ENCODE measurements at regions not wholly inside any gene's neighbourhood (a gene's known extent, or its start where the extent isn't known, plus 50 kb on each side); places are given as distances from the start of the nearest gene placed in this dataset.

DNA sequence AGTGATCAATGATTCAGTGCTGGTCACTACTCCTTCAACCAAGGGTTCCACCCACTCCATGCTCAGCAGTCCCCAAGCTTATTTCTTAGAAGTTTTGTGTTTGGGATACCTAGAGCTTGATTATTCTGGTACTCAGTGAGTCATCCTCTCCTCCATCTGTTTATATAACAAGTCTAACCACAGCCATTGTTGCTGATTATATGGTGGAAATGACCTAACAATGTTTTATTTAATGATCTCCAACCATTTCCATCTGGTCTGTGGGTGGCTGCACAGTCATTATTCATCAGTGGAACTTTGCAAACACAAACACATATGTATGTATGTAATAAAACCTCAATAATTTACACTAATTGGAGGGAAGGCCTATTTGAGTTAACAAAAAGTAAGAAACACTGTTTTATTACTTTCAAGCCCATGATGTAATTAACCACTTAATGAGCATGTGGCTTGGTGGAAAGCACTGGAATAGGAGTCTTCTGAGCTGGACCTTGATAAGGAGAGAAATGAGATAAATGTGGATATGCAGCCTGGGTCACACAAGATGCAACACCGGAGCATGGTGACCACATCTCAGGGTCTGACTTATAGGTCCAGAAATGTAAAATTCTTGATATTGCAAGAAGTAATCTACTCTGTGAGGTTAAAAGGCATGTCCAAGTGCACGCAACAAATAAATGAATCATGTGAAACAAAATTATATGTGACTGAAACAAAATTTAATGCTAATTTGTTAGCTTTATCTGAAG is 99.0 kb upstream of the WLS start:
- DNase-seq (ENCODE audit: low spot score): peak; percentile 65

GRCh38 chr1:68330391-68330790 is 98.1 kb upstream of the WLS start:
- DNase-seq (ENCODE audit: low spot score): no peak

GRCh38 chr1:68329096-68329835 is 96.9 kb upstream of the WLS start:
- DNase-seq (ENCODE audit: low spot score): no peak

- peak; percentile 34 for DNase-seq (ENCODE audit: low spot score)
Observed at GRCh38 chr1:68328490-68328889, 96.2 kb upstream of the WLS start.

DNA sequence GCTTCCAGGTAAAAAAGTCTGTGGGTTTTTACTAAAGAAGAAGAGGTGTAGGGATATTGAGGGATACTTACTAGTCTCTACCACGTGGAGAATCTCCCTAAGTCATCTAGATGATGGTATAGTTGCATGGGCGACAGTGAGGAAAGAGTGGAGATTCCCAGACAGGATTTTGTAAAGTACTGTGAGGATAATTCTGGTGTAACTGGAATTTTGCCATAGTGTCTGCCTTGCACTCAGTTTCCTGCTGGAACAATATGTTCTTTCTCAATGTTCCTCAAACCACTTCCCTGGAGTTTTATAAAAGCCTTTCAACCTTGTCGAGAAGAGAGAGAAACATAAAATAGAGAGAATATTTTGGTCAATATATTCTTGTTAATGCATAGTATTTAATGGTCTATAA is 95.1 kb upstream of the WLS start:
- no peak for DNase-seq (ENCODE audit: low spot score)

DNA sequence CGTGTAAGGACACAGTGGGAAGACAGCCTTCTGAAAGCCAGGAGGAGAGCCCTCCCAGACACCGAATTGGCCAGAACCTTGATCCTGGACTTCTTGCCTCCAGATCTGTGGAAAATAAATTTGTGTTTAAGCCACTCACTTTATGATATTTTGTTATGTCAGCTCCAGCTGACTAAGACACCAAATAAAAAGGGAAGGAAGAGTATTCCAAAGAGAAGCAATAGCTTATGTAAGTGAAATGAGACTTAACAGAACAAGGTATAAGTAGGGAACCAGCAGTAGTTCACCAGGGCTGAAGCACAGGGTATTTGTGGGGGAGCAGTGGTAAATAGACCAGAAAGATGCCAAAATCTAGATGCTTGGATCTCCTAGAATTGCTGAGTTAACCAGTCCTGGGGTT is 94.2 kb upstream of the WLS start:
- DNase-seq (ENCODE audit: low spot score): no peak

DNA sequence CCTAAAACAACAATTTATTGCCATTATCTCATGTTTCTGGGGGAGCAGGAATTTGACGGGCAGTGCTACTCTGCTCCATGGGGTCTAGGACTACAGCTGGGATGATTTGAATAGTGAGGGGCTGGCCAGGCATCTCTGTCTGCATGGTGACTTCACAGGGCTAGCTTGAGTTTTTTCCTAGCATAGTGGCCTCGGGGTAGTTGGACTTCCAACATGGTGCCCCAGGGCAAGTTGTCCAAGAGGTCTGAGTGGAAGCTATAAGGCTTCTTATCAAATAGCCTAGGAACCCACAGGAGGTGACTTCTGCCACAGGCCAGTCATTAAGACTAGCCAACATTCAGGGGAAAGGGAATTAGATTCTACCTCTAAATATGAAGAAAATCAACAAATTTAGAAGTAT is 92.0 kb upstream of the WLS start:
- no peak for DNase-seq (ENCODE audit: low spot score)

- peak; percentile 71 for DNase-seq (ENCODE audit: low spot score)
Observed at GRCh38 chr1:68322837-68323687, 90.7 kb upstream of the WLS start.

- DNase-seq (ENCODE audit: low spot score): no peak
Observed at GRCh38 chr1:68322096-68322495, 89.8 kb upstream of the WLS start.

- peak; percentile 83 for DNase-seq (ENCODE audit: low spot score)
Observed at GRCh38 chr1:68321084-68321685, 88.9 kb upstream of the WLS start.

GRCh38 chr1:68320349-68320748 is 88.0 kb upstream of the WLS start:
- DNase-seq (ENCODE audit: low spot score): no peak

- no peak for DNase-seq (ENCODE audit: low spot score)
Observed at GRCh38 chr1:68319907-68320306, 87.6 kb upstream of the WLS start.

DNA sequence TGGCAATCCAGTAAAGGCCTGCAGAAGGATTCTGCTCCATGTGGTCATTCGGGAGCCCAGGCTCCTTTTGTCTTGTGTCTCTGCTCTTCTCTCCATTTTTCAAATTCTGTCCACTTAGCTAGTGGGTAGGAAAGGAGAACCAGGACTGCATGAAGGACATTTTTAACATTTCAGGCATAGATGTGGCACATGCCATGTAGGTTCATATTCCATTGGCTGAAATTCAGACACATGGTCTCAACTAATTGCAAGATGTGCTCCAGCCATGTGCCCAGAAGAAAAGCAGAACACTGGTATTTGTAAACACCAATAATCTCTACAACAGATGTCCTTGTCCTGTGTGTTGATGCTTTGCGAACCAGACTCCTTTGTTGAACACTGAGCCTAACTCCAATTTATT is 85.2 kb upstream of the WLS start:
- DNase-seq (ENCODE audit: low spot score): no peak

- DNase-seq (ENCODE audit: low spot score): no peak
Observed at GRCh38 chr1:68314151-68314780, 81.9 kb upstream of the WLS start.

DNA sequence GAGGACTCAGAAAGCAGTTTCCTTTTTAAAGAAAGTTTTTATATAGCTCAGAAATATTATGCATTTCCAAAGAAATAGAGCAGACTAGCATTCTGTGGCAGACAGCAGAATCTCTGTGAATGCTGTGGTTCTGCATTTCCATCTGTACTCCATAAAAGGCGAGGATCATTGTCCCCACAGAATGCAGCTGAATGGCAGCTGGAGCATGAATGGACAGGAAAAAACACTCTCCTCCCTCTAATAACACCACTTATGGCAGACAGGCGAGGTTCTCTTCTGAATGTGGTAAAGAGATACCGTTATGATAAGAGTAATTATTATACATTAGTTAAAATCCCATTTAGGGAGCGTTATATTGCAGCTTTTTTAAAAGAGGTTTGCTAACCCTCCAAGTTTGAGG is 81.4 kb upstream of the WLS start:
- DNase-seq (ENCODE audit: low spot score): no peak

DNA sequence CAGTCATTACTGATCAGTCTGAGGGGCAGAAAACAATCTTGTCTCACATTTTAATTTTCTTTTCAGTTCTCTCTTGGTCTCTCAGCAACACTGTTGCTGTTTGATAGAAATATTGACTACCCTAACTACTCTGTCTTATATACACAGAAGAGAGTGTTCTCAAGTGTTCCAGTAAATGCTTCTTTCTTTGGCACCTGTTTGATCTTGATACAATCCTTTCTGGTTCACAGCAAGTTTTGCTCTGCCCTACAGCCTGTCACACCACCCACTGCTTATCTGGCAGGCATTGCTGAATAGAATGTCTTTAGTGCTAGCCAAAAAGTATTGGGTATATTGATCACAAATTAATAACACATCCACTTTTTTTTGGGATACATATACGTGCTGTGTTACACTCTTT is 75.7 kb upstream of the WLS start:
- no peak for DNase-seq (ENCODE audit: low spot score)

DNA sequence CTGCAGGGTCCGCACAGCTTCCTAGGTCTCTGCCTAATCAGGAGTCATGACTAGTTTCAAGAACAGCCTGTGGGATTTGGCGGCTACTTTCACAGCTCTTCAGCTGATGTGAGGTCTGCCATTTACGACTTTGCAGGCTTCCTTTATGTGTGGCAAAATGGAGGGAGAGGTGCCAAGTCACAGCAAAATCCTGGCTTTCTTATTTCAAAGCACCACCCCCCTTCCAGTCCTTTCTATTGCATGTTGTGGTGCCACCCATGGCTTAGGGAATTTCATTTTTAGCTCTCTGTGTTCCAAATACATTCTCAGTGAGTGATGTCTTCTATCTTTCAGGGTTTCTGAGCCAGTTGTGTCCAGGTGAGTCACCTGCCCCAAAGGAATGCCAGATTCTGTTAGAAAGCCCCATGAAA is 75.1 kb upstream of the WLS start:
- DNase-seq (ENCODE audit: low spot score): no peak

GRCh38 chr1:68301471-68302001 is 69.2 kb upstream of the WLS start:
- no peak for DNase-seq (ENCODE audit: low spot score)

DNA sequence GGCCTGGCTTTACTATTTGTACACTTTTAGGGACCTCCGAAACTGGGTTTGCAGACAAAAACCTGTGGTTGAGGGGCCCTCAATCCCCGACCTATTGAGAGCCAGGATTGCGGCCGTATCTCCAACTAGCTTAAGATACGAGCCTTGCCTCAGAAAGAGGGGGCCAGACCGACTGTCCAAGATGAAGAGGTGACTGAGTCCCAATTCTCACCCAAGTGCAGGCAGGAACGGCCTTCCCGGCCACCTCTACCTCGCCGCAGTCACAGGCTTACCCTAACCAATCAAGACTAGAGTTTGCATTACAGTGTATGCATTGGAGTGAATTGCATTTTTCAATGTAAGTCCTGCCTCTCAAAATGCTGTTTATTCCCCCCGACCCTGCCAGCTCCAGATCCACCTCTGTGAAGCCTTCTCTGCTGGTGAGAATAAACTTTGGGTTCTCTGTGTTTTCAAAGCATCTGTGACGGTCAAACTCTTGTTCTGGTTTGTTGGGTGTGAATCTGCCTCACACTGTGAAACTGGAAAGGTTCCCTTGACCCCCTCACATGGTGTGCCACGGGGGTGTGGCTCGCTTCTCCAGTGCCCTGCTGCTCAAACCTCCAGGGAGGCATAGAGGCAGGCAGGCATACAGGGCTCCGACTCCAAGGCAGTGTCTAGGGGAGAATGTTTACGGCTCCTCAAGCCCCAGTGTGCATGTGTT is 62.2 kb upstream of the WLS start:
- no peak for DNase-seq (ENCODE audit: low spot score)

DNA sequence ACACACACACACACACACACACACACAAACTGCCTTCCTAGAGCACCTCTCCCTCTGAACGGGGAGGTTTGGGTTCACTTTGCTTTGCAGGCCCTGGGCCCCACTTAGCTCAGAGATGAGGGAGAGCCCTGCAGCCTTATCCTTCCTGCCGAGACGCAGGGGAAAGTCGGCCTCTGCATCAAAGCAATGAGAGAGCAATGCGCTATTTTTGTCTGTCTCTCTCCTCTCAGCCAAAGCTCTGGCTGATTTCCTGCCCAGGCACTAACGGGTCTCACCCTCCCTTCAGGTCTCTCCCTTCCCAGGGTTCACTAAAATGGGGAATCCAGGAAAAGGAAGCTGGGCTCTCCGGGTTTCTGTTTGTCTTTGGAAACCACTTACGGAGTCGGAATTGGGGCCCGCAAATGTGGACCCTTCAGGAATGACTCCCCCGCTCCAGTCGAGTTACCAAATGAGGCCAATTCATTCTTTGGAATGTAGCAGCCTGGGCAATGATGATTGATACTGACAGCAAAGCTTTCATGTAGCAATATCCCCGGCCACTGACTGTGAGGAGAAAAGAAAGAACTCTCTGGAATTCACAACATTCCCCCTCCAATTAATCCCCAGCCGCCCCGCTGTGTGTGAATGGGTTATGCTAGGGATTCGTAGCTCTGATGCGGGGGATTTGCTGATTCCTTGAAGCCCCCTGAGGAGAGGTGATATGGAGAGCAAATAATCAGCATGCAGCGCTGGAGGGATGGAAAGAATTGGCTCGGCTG is 61.5 kb upstream of the WLS start:
- peak; percentile 83 for DNase-seq (ENCODE audit: low spot score)
